ENCODE measurements at regions not wholly inside any gene's neighbourhood (a gene's known extent, or its start where the extent isn't known, plus 50 kb on each side); places are given as distances from the start of the nearest gene placed in this dataset.
"Not testable (repeated sequence)": the region's sequence is repeated elsewhere in the genome, so short reads cannot be mapped to it uniquely, and the experiment has no call there.

DNA sequence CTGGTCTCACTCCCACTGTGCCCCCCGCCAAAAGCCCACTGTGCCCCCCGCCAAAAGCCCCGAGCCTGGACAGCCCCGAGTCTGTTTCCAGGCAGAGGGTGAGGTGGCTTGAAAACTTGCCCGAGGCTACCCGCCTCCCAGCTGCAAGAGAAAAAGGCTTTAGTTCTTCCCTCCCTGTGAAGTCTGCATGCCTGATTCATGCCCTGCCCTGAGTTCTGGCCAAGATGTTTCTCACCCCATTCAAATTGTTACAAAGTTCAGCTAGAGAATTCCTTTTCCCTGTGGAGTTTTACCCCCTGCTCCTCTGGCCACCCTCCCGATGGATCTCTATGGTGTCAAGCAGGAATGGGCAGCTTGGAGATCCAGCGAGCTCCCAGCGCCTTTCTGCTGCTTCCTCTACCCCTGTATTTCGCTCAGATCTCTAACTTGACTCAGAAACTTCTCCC is 298.8 kb upstream of the MAP3K7 start:
- H3K9me3 Mint-ChIP-seq, result peaks cover 3% of the 10 kb centered on the region
- H3K27me3 Mint-ChIP-seq (ENCODE audit: low read depth), result peaks cover 6% of the 10 kb centered on the region
- CTCF ChIA-PET, result no interaction called here

GRCh38 chr6:90885137-90885536 is 298.3 kb upstream of the MAP3K7 start:
- H3K27me3 Mint-ChIP-seq (ENCODE audit: low read depth); intact Hi-C loops (cut with micrococcal nuclease); H3K4me3 Mint-ChIP-seq; H3K9me3 Mint-ChIP-seq; H3K36me3 Mint-ChIP-seq (ENCODE audit: low read depth); CTCF ChIA-PET; DNase-seq; H3K27ac Mint-ChIP-seq; H3K4me1 Mint-ChIP-seq (ENCODE audit: low read depth): not testable (repeated sequence)

More for the DNA sequence above, 298.8 kb upstream of the MAP3K7 start:
- no peaks in the 10 kb centered on the region for H3K36me3 Mint-ChIP-seq (ENCODE audit: low read depth)
- intact Hi-C loops (cut with micrococcal nuclease), result no loop called here
- no peak overlapping the region for H3K27ac Mint-ChIP-seq
- no peak for DNase-seq
- H3K4me3 Mint-ChIP-seq, result no peak overlapping the region
- H3K4me1 Mint-ChIP-seq (ENCODE audit: low read depth), result no peaks in the 10 kb centered on the region

DNA sequence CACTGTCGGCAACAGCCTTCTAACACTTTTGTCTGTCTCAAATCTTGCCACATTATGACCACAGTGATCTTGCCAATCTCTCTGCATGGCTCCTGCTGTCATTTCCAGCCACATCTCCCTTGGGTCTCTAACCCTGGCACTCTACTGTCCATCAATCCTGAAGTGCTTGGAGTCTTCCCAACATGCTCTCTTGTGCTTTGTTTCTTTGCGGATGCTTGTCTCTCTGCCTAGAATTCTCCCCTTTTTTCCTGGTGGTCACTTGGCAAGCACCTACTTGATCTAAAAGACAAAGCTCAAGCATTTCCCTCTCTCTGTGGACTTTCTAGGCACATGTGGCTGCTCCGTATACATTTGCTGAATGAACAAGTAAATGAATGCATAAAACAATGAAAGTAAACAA is 290.7 kb upstream of the MAP3K7 start:
- Mint-ChIP-seq H3K9me3 (peaks cover 2% of the 10 kb centered on the region), H3K27ac (no peak overlapping the region), H3K4me3 (no peak overlapping the region), H3K36me3 (ENCODE audit: low read depth) (no peaks in the 10 kb centered on the region), H3K27me3 (ENCODE audit: low read depth) (peaks cover 10% of the 10 kb centered on the region), H3K4me1 (ENCODE audit: low read depth) (no peaks in the 10 kb centered on the region)
- CTCF ChIA-PET, result no interaction called here
- DNase-seq, result no peak
- intact Hi-C loops (cut with micrococcal nuclease), result no loop called here

GRCh38 chr6:90874931-90875330 is 288.1 kb upstream of the MAP3K7 start:
- CTCF ChIA-PET, result no interaction called here
- H3K9me3 Mint-ChIP-seq, result no peaks in the 10 kb centered on the region
- intact Hi-C loops (cut with micrococcal nuclease), result no loop called here

GRCh38 chr6:90872981-90873380 is 286.1 kb upstream of the MAP3K7 start:
- no peak overlapping the region for H3K27ac Mint-ChIP-seq
- H3K27me3 Mint-ChIP-seq (ENCODE audit: low read depth), result peaks cover 12% of the 10 kb centered on the region
- no peaks in the 10 kb centered on the region for H3K36me3 Mint-ChIP-seq (ENCODE audit: low read depth)

More at GRCh38 chr6:90874931-90875330, 288.1 kb upstream of the MAP3K7 start:
- Mint-ChIP-seq H3K36me3 (ENCODE audit: low read depth) (no peaks in the 10 kb centered on the region), H3K4me1 (ENCODE audit: low read depth) (no peaks in the 10 kb centered on the region), H3K27ac (no peak overlapping the region), H3K4me3 (no peak overlapping the region), H3K27me3 (ENCODE audit: low read depth) (peaks cover 10% of the 10 kb centered on the region)
- no peak for DNase-seq

GRCh38 chr6:90870561-90870960 is 283.7 kb upstream of the MAP3K7 start:
- Mint-ChIP-seq H3K4me1 (ENCODE audit: low read depth) (no peaks in the 10 kb centered on the region), H3K27ac (no peak overlapping the region), H3K36me3 (ENCODE audit: low read depth) (no peaks in the 10 kb centered on the region), H3K4me3 (no peak overlapping the region), H3K9me3 (no peaks in the 10 kb centered on the region), H3K27me3 (ENCODE audit: low read depth) (peaks cover 6% of the 10 kb centered on the region)
- intact Hi-C loops (cut with micrococcal nuclease), result no loop called here
- CTCF ChIA-PET, result no interaction called here
- no peak for DNase-seq

More at GRCh38 chr6:90872981-90873380, 286.1 kb upstream of the MAP3K7 start:
- Mint-ChIP-seq H3K4me3 (no peak overlapping the region), H3K9me3 (no peaks in the 10 kb centered on the region), H3K4me1 (ENCODE audit: low read depth) (no peaks in the 10 kb centered on the region)
- CTCF ChIA-PET, result interaction anchor here (1.0 kb wide), 1 partner anchor 263 kb away, joined by 3 read pairs; no protein-coding TSS in a partner anchor
- intact Hi-C loops (cut with micrococcal nuclease), result no loop called here
- no peak for DNase-seq

DNA sequence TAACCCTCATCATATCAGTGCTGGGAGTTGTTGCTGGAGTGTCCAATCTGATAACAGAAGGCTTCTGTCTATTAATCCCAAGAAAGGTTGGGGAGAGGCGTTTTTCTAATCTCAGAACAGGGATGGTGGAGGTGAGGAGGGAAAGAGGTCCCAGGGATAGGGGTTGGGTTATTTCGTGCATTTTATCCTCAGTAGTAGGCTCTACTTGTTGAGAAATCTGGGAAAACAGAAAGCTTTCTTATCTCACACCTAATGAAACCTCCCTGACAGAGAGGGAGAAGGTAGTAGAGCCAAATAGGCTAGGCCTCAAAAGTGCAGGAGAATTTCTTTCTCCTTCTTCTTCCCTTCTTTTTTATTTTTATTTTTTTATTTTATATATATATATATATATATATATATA is 281.8 kb upstream of the MAP3K7 start:
- Mint-ChIP-seq H3K4me1 (ENCODE audit: low read depth) (no peaks in the 10 kb centered on the region), H3K27ac (no peak overlapping the region), H3K9me3 (no peaks in the 10 kb centered on the region), H3K27me3 (ENCODE audit: low read depth) (peaks cover 6% of the 10 kb centered on the region), H3K4me3 (no peak overlapping the region), H3K36me3 (ENCODE audit: low read depth) (no peaks in the 10 kb centered on the region)
- CTCF ChIA-PET, result no interaction called here
- DNase-seq, result no peak
- intact Hi-C loops (cut with micrococcal nuclease), result loop anchor here (10.0 kb wide), 1 partner anchor 364 kb away; no protein-coding TSS in a partner anchor

- no peak for DNase-seq
- H3K36me3 Mint-ChIP-seq (ENCODE audit: low read depth), result no peaks in the 10 kb centered on the region
- no peaks in the 10 kb centered on the region for H3K4me1 Mint-ChIP-seq (ENCODE audit: low read depth)
- H3K9me3 Mint-ChIP-seq, result no peaks in the 10 kb centered on the region
- CTCF ChIA-PET, result no interaction called here
- peaks cover 6% of the 10 kb centered on the region for H3K27me3 Mint-ChIP-seq (ENCODE audit: low read depth)
- intact Hi-C loops (cut with micrococcal nuclease), result loop anchor here (10.0 kb wide), 1 partner anchor 363 kb away; no protein-coding TSS in a partner anchor
- no peak overlapping the region for H3K27ac Mint-ChIP-seq
- no peak overlapping the region for H3K4me3 Mint-ChIP-seq
Observed at GRCh38 chr6:90868256-90868655, 281.4 kb upstream of the MAP3K7 start.

- no peaks in the 10 kb centered on the region for H3K36me3 Mint-ChIP-seq (ENCODE audit: low read depth)
- no peak for DNase-seq
- no peak overlapping the region for H3K4me3 Mint-ChIP-seq
- intact Hi-C loops (cut with micrococcal nuclease), result loop anchor here (10.0 kb wide), 1 partner anchor 361 kb away; no protein-coding TSS in a partner anchor
- H3K27me3 Mint-ChIP-seq (ENCODE audit: low read depth), result peaks cover 7% of the 10 kb centered on the region
- H3K4me1 Mint-ChIP-seq (ENCODE audit: low read depth), result no peaks in the 10 kb centered on the region
- H3K9me3 Mint-ChIP-seq, result no peaks in the 10 kb centered on the region
- H3K27ac Mint-ChIP-seq, result no peak overlapping the region
- CTCF ChIA-PET, result interaction anchor here (1.1 kb wide), 1 partner anchor 216 kb away, joined by 3 read pairs; no protein-coding TSS in a partner anchor
Observed at GRCh38 chr6:90865513-90865912, 278.6 kb upstream of the MAP3K7 start.

GRCh38 chr6:90863043-90863442 is 276.2 kb upstream of the MAP3K7 start:
- Mint-ChIP-seq H3K4me3 (no peak overlapping the region), H3K4me1 (ENCODE audit: low read depth) (no peaks in the 10 kb centered on the region), H3K9me3 (no peaks in the 10 kb centered on the region), H3K36me3 (ENCODE audit: low read depth) (no peaks in the 10 kb centered on the region), H3K27me3 (ENCODE audit: low read depth) (peaks cover 5% of the 10 kb centered on the region), H3K27ac (no peak overlapping the region)
- intact Hi-C loops (cut with micrococcal nuclease), result loop anchor here (5.0 to 10.0 kb wide), 2 partner anchors 358 to 576 kb away; no protein-coding TSS in a partner anchor
- CTCF ChIA-PET, result no interaction called here
- no peak for DNase-seq

- intact Hi-C loops (cut with micrococcal nuclease), result loop anchor here (1.0 to 10.0 kb wide), 3 partner anchors 252 to 574 kb away; no protein-coding TSS in a partner anchor
- CTCF ChIA-PET, result interaction anchor here (0.6 to 1.8 kb wide), 6 partner anchors 30 to 755 kb away, joined by 3 to 7 read pairs (median 4); no protein-coding TSS in a partner anchor
- H3K4me3 Mint-ChIP-seq, result no peak overlapping the region
Observed at GRCh38 chr6:90860822-90861601, 274.1 kb upstream of the MAP3K7 start.

GRCh38 chr6:90859612-90860011 is 272.7 kb upstream of the MAP3K7 start:
- intact Hi-C loops (cut with micrococcal nuclease), result loop anchor here (5.0 to 10.0 kb wide), 2 partner anchors 355 to 572 kb away; no protein-coding TSS in a partner anchor
- Mint-ChIP-seq H3K9me3 (no peaks in the 10 kb centered on the region), H3K4me1 (ENCODE audit: low read depth) (no peaks in the 10 kb centered on the region), H3K4me3 (no peak overlapping the region), H3K27ac (no peak overlapping the region), H3K27me3 (ENCODE audit: low read depth) (peaks cover 7% of the 10 kb centered on the region), H3K36me3 (ENCODE audit: low read depth) (no peaks in the 10 kb centered on the region)
- CTCF ChIA-PET, result interaction anchor here (0.7 to 1.4 kb wide), 4 partner anchors 13 to 89 kb away, joined by 3 to 5 read pairs (median 4); no protein-coding TSS in a partner anchor
- DNase-seq, result no peak

More at GRCh38 chr6:90860822-90861601, 274.1 kb upstream of the MAP3K7 start:
- Mint-ChIP-seq H3K4me1 (ENCODE audit: low read depth) (no peaks in the 10 kb centered on the region), H3K9me3 (no peaks in the 10 kb centered on the region), H3K27ac (no peak overlapping the region), H3K27me3 (ENCODE audit: low read depth) (peaks cover 5% of the 10 kb centered on the region), H3K36me3 (ENCODE audit: low read depth) (no peaks in the 10 kb centered on the region)
- no peak for DNase-seq
